Stromal cell of bone marrow (primary cell): ENCODE measurements at regions not wholly inside any gene's neighbourhood (a gene's known extent, or its start where the extent isn't known, plus 50 kb on each side); places are given as distances from the start of the nearest gene placed in this dataset.
A peak's percentile ranks its signal among the peaks of the same experiment; 100 is the strongest.

Experiments
- DNase-seq: peaks from one replicate; pipeline ENCODE4 v3.0.0-alpha.2; 2012; ENCODE audit warnings: low read depth

- DNase-seq, result peak; percentile 47
Observed at GRCh38 chr11:92276773-92277172, 52.2 kb downstream of the FAT3 start.

DNA sequence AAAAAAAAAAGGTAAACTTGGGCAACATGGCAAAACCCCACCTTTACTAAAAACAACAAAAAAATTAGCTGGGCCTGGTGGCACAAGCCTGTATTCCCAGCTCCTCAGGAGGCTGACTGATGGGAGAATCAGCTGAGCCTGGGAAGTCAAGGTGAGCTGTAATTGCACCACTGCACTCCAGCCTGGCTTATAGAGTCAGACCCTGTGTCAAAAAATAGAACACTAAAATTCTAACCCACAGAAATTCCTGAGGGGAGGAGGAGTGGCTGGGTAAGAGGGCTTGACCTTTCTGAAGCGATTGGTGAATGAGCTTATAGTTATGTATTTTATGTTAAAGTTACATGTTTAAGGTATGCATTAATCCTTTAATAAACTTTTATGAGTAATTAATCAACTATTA lies 53.3 kb downstream of the FAT3 start:
- DNase-seq, result no peak

DNA sequence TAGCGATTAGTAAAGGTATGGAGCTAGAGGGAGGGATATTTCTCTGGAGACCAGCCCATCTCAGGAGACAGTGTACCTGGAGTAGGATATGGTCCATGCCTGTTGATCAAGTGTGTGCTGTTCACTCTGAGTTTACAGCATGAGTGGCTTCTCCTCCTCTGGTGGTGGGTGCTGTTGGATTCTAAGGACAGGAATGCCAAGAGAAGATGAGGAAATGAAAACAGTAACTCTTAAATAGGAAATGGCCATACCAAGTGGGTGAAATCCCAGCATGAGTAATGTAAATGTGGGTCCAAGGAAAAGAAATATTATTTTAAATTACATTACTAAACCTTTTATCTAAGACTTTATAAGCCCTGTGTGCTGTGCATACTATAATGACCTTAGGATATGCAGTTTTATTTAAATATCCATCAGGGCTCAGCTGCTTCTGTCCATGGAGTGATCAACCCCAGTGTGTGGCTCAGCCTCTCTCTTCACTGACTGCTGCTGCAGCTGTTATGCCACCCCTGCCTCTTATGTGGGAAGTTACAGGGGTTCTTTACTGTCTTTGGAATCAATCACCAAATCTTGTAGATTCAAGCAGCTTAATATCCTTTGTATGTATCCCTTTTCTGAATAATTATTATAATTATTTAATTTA lies 54.3 kb downstream of the FAT3 start:
- no peak for DNase-seq

GRCh38 chr11:92284107-92284506 lies 59.5 kb downstream of the FAT3 start:
- DNase-seq, result no peak

DNA sequence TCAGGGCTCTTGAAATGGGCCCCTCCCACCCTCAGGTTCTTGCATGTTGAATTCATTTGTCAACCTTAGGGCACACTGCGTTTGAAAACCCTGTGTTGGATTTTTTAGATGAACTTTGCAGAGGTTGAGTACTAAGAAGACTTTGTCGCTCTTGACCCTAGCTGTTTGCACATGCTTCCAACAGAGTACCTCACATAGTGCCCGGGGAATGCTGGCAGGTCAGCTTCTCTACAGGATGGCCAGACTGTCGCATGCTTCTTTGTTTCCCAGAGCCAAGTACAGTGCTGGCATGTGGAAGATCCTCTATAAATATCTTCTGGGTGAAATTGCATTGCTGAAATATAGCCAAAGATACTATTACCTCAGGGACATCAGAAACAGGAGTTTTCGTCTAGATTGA lies 59.9 kb downstream of the FAT3 start:
- no peak for DNase-seq

DNA sequence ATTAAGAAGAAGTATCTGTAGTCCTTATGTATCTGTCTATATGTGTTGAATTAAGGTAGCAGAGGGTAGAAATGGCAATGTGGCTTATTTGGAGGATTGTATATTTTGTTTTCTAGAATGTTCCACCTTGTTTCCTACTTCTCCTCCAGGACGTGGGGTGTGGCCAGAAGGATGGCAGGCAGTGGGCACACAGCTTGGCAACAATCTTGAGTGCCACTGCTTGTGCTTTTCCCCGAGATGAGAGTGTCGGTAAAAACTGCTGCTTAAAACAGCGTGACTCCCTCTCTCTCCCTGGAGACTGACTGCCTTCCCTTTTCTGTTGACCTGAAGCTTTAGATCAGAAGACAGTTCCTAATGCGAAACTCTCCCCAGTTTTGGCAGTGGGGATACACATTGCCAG lies 61.2 kb downstream of the FAT3 start:
- DNase-seq, result no peak

DNA sequence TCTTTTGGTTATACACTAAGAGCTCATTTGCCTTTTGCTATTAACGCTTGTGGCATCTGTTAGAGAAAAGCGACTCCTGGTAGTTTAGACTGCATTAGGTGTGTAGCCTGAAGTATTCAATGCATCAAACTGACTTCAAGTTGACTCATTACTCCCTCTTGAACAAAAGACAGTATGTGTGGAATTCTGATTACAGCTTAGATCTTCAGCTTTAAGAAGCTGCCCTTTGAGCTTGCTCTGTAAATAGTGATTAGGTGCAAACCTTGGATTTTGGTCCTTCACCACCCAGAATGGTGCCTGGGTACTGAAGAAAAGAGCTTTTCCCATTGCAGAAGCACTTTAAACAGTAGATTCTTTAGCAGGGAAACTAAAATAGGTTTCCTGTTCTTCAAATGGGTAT lies 62.1 kb downstream of the FAT3 start:
- no peak for DNase-seq

GRCh38 chr11:92295175-92296137 lies 70.8 kb downstream of the FAT3 start:
- peak; percentile 58 for DNase-seq

DNA sequence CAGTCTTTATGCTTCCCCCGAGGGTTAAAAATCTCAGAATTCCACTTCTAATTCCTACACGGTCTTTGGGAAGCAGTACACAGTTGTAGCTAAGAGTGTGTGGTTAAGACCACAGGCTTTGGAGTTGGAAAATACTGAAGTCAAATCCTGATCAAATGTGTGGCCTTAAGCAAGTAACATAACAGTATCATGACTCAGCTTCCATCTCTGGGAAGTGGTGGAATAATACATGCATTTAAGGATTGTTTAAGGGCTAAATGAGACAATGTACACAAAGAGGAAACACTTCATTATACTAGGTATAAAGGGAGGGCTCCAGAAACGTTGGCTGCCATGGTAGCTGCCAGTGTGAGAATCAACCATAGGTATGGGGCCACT lies 71.5 kb downstream of the FAT3 start:
- peak; percentile 33 for DNase-seq

DNA sequence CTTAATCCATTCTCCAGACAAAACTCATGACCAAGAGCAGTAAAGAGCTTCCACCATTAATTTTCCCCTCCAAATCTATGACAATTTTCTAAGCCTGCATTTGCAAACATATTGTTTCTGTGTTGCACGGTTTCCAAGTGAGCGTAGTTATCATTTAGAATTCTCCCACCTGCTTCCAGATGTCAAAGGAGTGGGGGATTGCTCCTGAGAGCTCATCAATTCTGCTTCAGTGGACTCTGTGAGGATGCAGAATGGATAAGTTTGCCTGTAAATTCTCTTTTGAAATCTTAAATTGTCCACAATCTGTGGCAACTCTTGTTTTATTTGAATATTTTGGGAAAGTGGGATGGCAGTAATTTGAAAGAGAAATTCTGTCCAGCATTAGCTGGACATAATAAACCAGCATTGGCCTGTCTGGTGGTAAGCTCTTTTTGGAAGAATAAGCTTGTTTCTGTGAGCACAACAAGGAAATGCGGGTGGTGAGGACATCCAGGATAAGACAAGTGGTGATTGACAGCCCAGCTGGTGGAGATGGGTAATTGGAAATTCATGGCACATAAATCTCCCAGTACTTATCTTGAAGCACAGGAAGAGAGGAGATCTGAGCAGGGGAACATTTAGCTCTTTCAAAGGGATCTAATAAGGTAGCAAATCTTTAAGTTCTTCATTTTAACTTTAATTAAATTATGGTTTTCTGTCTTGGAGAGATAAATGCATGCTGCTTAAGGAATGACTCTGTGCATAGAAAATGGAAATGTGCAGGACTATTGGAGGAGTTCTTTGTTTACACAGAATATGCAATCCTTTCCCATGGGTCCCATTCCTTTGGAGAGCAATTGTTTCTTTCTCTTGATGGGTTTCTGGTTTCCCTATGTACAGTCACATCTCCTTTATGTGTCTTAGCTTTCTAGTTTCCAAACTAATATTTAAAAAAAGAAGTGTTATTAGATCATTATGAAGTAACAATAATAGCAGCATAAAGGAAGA lies 73.2 kb downstream of the FAT3 start:
- peak; percentile 24 for DNase-seq

GRCh38 chr11:92300876-92301275 lies 76.3 kb downstream of the FAT3 start:
- DNase-seq, result no peak

DNA sequence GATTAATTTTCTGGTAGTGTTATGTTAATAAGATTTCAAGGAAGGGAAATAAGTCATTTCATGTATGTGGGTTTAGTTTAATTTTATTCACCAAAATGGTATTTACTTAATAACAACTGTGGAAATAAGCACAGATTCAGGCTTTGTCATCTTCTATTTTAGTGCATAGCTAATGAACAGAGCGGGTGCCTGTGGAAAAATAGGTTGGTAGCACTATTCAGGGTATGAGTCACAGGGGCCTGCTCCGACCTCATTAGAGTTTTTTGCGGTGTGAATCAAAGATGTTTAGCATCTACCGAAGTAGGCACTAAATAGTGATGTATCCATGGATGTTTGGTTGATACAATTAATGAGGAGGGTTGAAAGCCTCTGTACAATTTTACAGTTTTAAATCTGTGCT lies 78.2 kb downstream of the FAT3 start:
- no peak for DNase-seq

DNA sequence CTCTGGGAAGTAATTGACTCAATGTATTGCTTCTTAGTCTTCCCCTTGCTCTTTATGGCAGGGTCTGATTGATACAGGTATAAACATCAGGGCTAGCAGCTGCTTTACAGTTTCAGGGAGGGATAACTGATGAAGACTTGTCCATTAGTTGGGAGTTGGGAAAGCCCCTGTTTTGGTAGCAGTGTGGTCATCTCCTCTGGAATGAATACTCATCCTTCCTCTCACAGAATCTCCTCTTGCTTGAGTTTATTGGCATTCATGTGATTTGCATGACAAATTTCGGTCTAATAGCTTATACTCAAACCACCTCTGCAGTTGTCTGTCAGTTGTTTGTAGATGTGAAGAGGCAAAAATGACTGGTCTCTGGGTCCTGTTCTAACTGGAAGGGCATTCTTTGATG lies 79.7 kb downstream of the FAT3 start:
- DNase-seq, result no peak

- no peak for DNase-seq
Observed at GRCh38 chr11:92306966-92307510, 82.4 kb downstream of the FAT3 start.

DNA sequence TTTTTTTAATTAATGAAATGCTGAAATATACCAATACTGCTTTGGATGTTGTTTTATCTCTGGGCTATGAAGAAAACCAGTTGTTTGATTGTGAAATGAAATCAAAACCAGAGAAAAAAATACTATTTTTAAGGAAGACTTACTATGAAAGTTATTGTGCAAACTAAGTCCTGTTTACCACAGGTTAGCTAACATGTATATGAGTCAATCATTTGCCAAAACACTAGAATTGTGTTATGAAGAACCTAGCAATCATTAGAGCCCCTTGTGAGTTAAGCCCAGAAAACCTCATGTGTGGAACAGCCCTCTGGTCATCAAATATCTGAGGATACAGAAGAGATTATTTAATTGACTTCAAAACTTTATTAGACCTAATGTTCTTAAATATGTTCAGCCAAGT lies 83.7 kb downstream of the FAT3 start:
- no peak for DNase-seq

DNA sequence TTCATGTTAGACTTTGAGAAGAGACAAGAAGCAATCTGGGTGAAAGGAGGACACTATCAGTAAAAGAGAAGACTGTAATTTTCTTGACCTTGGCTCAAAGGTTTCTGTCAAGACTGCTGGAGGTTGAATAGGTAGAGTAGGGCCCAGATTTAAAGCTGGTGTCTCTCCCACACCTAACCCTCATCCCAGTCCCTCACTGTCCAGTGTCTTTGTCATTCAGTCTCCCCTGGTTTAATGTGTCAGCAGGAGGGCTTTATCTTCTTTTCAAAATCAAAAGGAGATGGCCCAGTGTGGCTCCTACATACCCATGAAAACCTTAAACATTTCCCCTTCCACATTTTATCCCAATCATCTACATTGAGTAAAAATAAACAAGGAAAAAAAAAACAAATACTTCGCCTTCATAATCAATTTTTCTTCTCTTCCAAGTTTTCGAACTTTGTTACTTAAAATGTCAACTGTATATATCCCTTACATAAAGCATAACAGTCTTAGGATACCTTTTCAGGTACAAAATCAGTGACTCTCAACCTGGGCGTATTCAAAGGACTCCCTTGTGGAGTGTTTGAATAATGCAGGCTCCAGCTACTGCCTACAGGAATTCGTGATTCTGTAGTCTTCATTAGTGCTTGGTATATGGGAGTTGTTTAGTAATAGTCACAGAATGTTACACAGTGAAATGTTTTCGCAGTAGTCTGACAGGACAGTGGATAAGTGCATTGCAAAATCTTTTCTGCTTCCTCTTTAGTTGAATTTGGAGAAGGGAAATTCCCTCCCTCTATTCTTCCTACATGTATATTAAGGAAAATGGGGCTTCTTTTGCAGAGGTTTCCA lies 87.2 kb downstream of the FAT3 start:
- DNase-seq, result no peak

GRCh38 chr11:92313784-92314183 lies 89.2 kb downstream of the FAT3 start:
- DNase-seq, result no peak

DNA sequence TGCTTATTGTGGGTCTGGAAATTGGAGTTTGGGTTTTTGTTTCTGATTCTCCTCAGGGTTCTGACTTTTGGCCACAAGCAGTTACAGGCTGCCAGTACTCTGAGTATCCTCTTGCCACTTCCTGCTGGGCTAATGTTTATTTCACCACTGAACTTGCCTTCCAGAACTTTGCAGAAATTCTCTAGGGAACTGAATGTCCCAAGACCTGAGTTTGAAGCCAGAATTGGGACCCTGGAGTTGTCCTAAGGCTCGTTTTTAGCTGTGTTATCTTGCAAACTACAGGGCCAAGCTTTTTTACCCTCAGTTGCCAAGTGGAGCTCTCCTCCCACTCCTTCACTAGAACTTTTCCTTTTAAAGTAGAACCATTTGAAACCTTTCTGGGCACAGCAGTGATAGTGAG lies 89.9 kb downstream of the FAT3 start:
- peak; percentile 27 for DNase-seq

DNA sequence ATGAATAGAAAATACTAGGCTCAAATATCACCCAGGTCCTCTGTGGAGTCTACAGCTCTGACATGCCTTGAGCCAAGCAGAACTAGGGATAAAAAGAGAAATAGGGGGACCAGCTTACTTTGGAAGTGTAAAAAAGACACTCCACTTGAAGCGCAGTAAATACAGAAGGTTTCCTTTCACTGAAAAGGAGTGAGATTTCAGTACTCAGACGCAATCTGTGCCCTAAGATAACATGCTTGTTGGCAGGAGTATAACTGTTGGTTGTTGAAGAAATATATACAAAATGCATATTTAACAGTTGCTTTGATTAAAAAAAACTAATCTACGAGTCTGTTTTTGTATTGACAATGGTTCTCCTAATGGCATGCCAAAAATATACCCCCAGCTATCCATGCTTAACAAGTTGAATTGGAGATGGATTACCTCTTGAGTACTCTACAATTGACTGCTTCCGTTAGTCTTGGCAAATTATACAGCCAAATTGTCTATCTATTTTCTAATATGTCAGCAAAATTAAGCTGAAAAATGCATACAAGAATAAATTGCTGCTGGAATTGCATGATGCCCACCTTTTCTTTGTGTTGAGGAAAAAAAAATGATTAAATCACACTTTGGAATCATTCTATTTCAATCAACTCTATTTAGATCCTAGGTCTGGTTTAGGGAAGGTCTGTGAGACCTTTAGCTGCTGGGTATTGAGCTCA lies 91.6 kb downstream of the FAT3 start:
- no peak for DNase-seq

DNA sequence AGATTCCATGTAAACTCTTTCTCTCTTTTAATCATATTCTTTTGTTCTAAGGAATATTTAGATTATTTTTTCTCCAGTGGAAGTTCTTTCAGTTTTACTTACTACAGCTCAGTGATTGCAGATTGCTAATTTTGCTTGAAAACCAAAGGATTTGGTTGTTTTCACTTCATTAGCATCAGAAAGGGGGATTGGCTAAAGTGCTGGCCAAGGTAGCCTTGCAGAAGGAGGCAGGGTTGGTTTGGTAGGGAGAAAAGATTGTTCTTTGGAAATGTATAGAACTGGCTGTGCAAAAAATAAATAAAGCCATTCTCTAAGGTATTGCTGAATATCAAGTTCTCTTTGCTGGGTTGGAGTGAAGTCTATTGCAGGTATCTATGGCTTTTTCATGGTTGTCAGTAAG lies 92.6 kb downstream of the FAT3 start:
- no peak for DNase-seq

DNA sequence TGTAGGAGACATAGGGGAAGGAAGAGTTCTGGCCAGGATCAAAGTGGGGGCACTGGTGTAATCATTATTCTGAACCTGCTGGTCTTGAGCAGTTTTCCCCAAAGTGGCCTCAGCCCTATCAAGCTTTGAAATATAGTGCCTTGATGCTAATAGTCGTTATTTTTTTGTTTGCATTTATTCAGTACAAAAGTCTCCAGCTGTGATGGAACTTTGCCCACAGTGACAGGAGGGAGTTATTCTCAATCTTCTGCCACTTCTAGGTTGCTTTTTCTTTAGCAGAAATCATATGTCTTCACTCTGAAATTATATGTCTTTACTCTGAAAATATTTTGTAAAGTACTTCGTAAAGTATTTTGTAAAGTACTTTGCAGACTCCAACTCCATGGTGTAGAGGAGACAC lies 93.1 kb downstream of the FAT3 start:
- no peak for DNase-seq
